ENCODE measurements at regions not wholly inside any gene's neighbourhood (a gene's known extent, or its start where the extent isn't known, plus 50 kb on each side); places are given as distances from the start of the nearest gene placed in this dataset.

- H3K4me2 ChIP-seq (ENCODE audit: low read length): no peak overlapping the region
- H4K12ac ChIP-seq (ENCODE audit: low read depth, low read length): no peak overlapping the region
- H2BK5ac ChIP-seq (ENCODE audit: low read depth, low read length, poor library complexity): no peak overlapping the region
- no peak for DNase-seq
- no peaks in the 10 kb centered on the region for H3K36me3 ChIP-seq (ENCODE audit: control insufficient read depth in 1 of 2, insufficient read depth in 2 of 2, low read length in 2 of 2)
- H3K79me1 ChIP-seq (ENCODE audit: low read length): peaks cover 7% of the 10 kb centered on the region
- H3K79me2 ChIP-seq (ENCODE audit: control insufficient read depth, insufficient read depth, low read length, poor library complexity): no peaks in the 10 kb centered on the region
- WGBS (ENCODE audit: extremely low coverage, insufficient coverage, insufficient read length): no CpG with 5 or more reads among the region's 3 CpGs
- H3K4ac ChIP-seq (ENCODE audit: low read depth, low read length): no peak overlapping the region
- peaks cover 5% of the 10 kb centered on the region in 2 experiments for H3K4me1 ChIP-seq (ENCODE audit: control insufficient read depth in 1 of 2, insufficient read depth in 2 of 2, low read length in 2 of 2)
- no peak overlapping the region for H4K91ac ChIP-seq (ENCODE audit: low read depth, low read length)
- H3K9me3 ChIP-seq (ENCODE audit: insufficient read depth, low read depth, low read length): peaks cover 2% of the 10 kb centered on the region
- H2BK120ac ChIP-seq (ENCODE audit: insufficient read depth, low read length, poor library complexity): no peak overlapping the region
- H3K27ac ChIP-seq (ENCODE audit: low read depth, low read length): no peak overlapping the region
- no peak overlapping the region for H2BK12ac ChIP-seq (ENCODE audit: low read length)
- H3K9ac ChIP-seq (ENCODE audit: low read length): no peak overlapping the region
- H3K4me3 ChIP-seq (ENCODE audit: low read depth, low read length): no peak overlapping the region
- H2AK5ac ChIP-seq (ENCODE audit: low read length): no peak overlapping the region
- H3K18ac ChIP-seq (ENCODE audit: low read length): no peak overlapping the region
- H3K23ac ChIP-seq (ENCODE audit: low read length): no peak overlapping the region
- no peak overlapping the region for H4K8ac ChIP-seq (ENCODE audit: low read depth, low read length)
- no peak overlapping the region for H2AFZ ChIP-seq (ENCODE audit: insufficient read depth, low read length, poor library complexity)
- no peaks in the 10 kb centered on the region for H3K27me3 ChIP-seq (ENCODE audit: insufficient read depth, low read length)
- H3K14ac ChIP-seq (ENCODE audit: low read length): no peak overlapping the region
Measured at GRCh38 chr14:23723911-23724310, 87.7 kb downstream of the DHRS2 start.

DNA sequence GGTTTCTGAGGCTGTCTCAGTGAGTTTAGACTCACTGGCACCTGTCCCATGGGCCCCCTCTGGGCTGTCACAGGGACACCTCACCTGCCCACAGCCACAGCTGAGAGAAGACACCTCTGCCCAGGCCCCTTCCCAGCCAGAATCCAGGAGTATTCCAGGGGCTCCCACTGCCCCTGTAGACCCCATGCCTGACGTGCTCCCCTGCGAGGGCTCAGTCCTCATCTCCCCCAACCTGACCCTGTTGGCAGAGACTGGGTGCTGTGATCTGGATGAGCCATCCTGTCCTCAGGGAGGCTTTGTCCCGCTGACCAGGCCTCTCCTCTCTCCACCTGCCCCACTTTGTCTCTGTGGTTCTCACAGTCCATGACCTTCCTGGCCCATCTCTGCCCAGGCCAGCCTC, 89.4 kb downstream of the DHRS2 start:
- Histone ChIP-seq H2AK5ac (ENCODE audit: low read length) (no peak overlapping the region), H2BK12ac (ENCODE audit: low read length) (no peak overlapping the region), H2BK120ac (ENCODE audit: insufficient read depth, low read length, poor library complexity) (no peak overlapping the region), H3K4ac (ENCODE audit: low read depth, low read length) (no peak overlapping the region), H4K12ac (ENCODE audit: low read depth, low read length) (no peak overlapping the region), H3K4me2 (ENCODE audit: low read length) (no peak overlapping the region), H3K79me2 (ENCODE audit: control insufficient read depth, insufficient read depth, low read length, poor library complexity) (no peaks in the 10 kb centered on the region), H2AFZ (ENCODE audit: insufficient read depth, low read length, poor library complexity) (no peak overlapping the region), H4K8ac (ENCODE audit: low read depth, low read length) (no peak overlapping the region), H3K9me3 (ENCODE audit: insufficient read depth, low read depth, low read length) (peaks cover 2% of the 10 kb centered on the region), H3K27ac (ENCODE audit: low read depth, low read length) (no peak overlapping the region), H4K91ac (ENCODE audit: low read depth, low read length) (no peak overlapping the region), H2BK5ac (ENCODE audit: low read depth, low read length, poor library complexity) (no peak overlapping the region), H3K79me1 (ENCODE audit: low read length) (peaks cover 7% of the 10 kb centered on the region), H3K4me3 (ENCODE audit: low read depth, low read length) (no peak overlapping the region), H3K27me3 (ENCODE audit: insufficient read depth, low read length) (no peaks in the 10 kb centered on the region), H3K23ac (ENCODE audit: low read length) (no peak overlapping the region), H3K14ac (ENCODE audit: low read length) (no peak overlapping the region), H3K36me3 (ENCODE audit: control insufficient read depth in 1 of 2, insufficient read depth in 2 of 2, low read length in 2 of 2) (no peaks in the 10 kb centered on the region), H3K9ac (ENCODE audit: low read length) (no peak overlapping the region), H3K4me1 (ENCODE audit: control insufficient read depth in 1 of 2, insufficient read depth in 2 of 2, low read length in 2 of 2) (peaks cover 5% of the 10 kb centered on the region in 2 experiments), H3K18ac (ENCODE audit: low read length) (no peak overlapping the region)
- DNase-seq: no peak
- no CpG with 5 or more reads among the region's 3 CpGs for WGBS (ENCODE audit: extremely low coverage, insufficient coverage, insufficient read length)

GRCh38 chr14:23725980-23726710, 90.0 kb downstream of the DHRS2 start:
- no peak overlapping the region for H3K27ac ChIP-seq (ENCODE audit: low read depth, low read length)
- H3K18ac ChIP-seq (ENCODE audit: low read length): no peak overlapping the region
- no peak for DNase-seq
- peaks cover 7% of the 10 kb centered on the region for H3K79me1 ChIP-seq (ENCODE audit: low read length)
- no peak overlapping the region for H2BK5ac ChIP-seq (ENCODE audit: low read depth, low read length, poor library complexity)
- no peak overlapping the region for H3K4ac ChIP-seq (ENCODE audit: low read depth, low read length)
- no peaks in the 10 kb centered on the region for H3K27me3 ChIP-seq (ENCODE audit: insufficient read depth, low read length)
- no peaks in the 10 kb centered on the region for H3K79me2 ChIP-seq (ENCODE audit: control insufficient read depth, insufficient read depth, low read length, poor library complexity)
- H3K23ac ChIP-seq (ENCODE audit: low read length): no peak overlapping the region
- no peak overlapping the region for H4K12ac ChIP-seq (ENCODE audit: low read depth, low read length)
- H3K9me3 ChIP-seq (ENCODE audit: insufficient read depth, low read depth, low read length): peaks cover 2% of the 10 kb centered on the region
- peak overlapping the region; percentile 36 for H3K14ac ChIP-seq (ENCODE audit: low read length)
- peak overlapping the region; percentile 23 for H2BK12ac ChIP-seq (ENCODE audit: low read length)
- peak overlapping the region; percentile 14 for H4K8ac ChIP-seq (ENCODE audit: low read depth, low read length)
- H3K4me3 ChIP-seq (ENCODE audit: low read depth, low read length): no peak overlapping the region
- H2AFZ ChIP-seq (ENCODE audit: insufficient read depth, low read length, poor library complexity): no peak overlapping the region
- no peak overlapping the region for H3K9ac ChIP-seq (ENCODE audit: low read length)
- no peak overlapping the region for H3K4me2 ChIP-seq (ENCODE audit: low read length)
- no peak overlapping the region for H2BK120ac ChIP-seq (ENCODE audit: insufficient read depth, low read length, poor library complexity)
- WGBS (ENCODE audit: extremely low coverage, insufficient coverage, insufficient read length): no CpG with 5 or more reads among the region's 16 CpGs
- peak overlapping the region; percentile 22 for H4K91ac ChIP-seq (ENCODE audit: low read depth, low read length)
- no peaks in the 10 kb centered on the region for H3K36me3 ChIP-seq (ENCODE audit: control insufficient read depth in 1 of 2, insufficient read depth in 2 of 2, low read length in 2 of 2)
- H3K4me1 ChIP-seq (ENCODE audit: control insufficient read depth in 1 of 2, insufficient read depth in 2 of 2, low read length in 2 of 2): peaks cover 5% of the 10 kb centered on the region in 2 experiments
- H2AK5ac ChIP-seq (ENCODE audit: low read length): peak overlapping the region; percentile 19

- Histone ChIP-seq H3K4me1 (ENCODE audit: control insufficient read depth in 1 of 2, insufficient read depth in 2 of 2, low read length in 2 of 2) (peaks cover 5% of the 10 kb centered on the region in 2 experiments), H3K9me3 (ENCODE audit: insufficient read depth, low read depth, low read length) (peaks cover 2% of the 10 kb centered on the region), H4K8ac (ENCODE audit: low read depth, low read length) (no peak overlapping the region), H2BK120ac (ENCODE audit: insufficient read depth, low read length, poor library complexity) (no peak overlapping the region), H2AFZ (ENCODE audit: insufficient read depth, low read length, poor library complexity) (no peak overlapping the region), H3K27me3 (ENCODE audit: insufficient read depth, low read length) (no peaks in the 10 kb centered on the region), H2BK12ac (ENCODE audit: low read length) (no peak overlapping the region), H3K4ac (ENCODE audit: low read depth, low read length) (no peak overlapping the region), H3K27ac (ENCODE audit: low read depth, low read length) (no peak overlapping the region), H4K12ac (ENCODE audit: low read depth, low read length) (no peak overlapping the region), H4K91ac (ENCODE audit: low read depth, low read length) (peak overlapping the region; percentile 16), H3K4me2 (ENCODE audit: low read length) (no peak overlapping the region), H3K14ac (ENCODE audit: low read length) (no peak overlapping the region), H3K23ac (ENCODE audit: low read length) (no peak overlapping the region), H3K36me3 (ENCODE audit: control insufficient read depth in 1 of 2, insufficient read depth in 2 of 2, low read length in 2 of 2) (no peaks in the 10 kb centered on the region), H3K18ac (ENCODE audit: low read length) (peak overlapping the region; percentile 11), H3K79me2 (ENCODE audit: control insufficient read depth, insufficient read depth, low read length, poor library complexity) (no peaks in the 10 kb centered on the region), H3K9ac (ENCODE audit: low read length) (no peak overlapping the region), H3K4me3 (ENCODE audit: low read depth, low read length) (no peak overlapping the region), H2AK5ac (ENCODE audit: low read length) (no peak overlapping the region), H2BK5ac (ENCODE audit: low read depth, low read length, poor library complexity) (no peak overlapping the region), H3K79me1 (ENCODE audit: low read length) (peaks cover 7% of the 10 kb centered on the region)
- WGBS (ENCODE audit: extremely low coverage, insufficient coverage, insufficient read length): no CpG with 5 or more reads among the region's 5 CpGs
- peak; percentile 90 to 91 for DNase-seq
Measured at GRCh38 chr14:23727566-23728335, 91.6 kb downstream of the DHRS2 start.
